ENCODE measurements at regions not wholly inside any gene's neighbourhood (a gene's known extent, or its start where the extent isn't known, plus 50 kb on each side); places are given as distances from the start of the nearest gene placed in this dataset.

DNA sequence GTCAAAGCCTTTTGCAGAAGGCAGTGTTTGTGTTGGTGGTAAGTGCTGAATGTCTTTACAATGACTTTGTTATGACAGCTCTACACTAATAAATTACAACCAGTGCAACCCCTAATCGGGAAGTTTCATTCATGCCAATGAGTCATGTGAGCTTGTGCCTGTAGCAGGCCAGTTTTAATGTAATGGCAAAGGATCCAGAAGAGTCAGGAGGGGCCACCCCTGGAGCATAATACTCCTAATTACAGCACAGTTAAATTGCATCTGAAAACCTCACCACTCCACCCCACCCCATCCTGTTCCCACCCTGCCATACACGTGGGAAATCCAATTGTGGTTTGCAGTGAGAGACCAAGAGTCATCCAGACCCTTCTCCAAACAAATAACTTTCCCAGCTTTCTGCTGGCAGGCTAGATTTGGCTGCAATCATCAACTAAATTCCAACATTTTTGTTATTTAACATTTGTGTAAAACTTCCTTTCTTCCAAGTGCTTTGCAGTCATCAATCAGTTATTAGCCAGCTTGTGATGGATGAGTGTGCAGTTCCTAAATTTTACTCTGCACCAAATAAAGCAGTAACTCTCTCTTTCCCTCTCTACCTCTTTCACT is 277.3 kb upstream of the FAT3 start:
- Histone ChIP-seq H3K4me2 (no peak overlapping the region), H3K9me3 (ENCODE audit: low read depth) (no peaks in the 10 kb centered on the region), H3K36me3 (replicated peaks; ENCODE audit: insufficient read depth, low read depth) (no peaks in the 10 kb centered on the region), H3K9me2 (replicated peaks; ENCODE audit: insufficient read depth) (no peaks in the 10 kb centered on the region), H4K20me1 (ENCODE audit: insufficient read depth, poor library complexity, severe bottlenecking) (no peaks in the 10 kb centered on the region), H2AFZ (no peak overlapping the region), H3K4me1 (ENCODE audit: insufficient read depth) (no peaks in the 10 kb centered on the region), H3K27me3 (no peaks in the 10 kb centered on the region), H3K4me3 (no peak overlapping the region), H3K79me2 (no peaks in the 10 kb centered on the region), H3K27ac (no peak overlapping the region)
- no peak for DNase-seq (ENCODE audit: low spot score)
- TF ChIP-seq EZH2phosphoT487 (IDR thresholded peaks at IDR 0.05; ENCODE audit: low read depth, severe bottlenecking, unreplicated experiment) (no peak), EZH2 (IDR thresholded peaks at IDR 0.05; ENCODE audit: borderline replicate concordance) (no peak)
- TF ChIP-seq, protein P1, sequence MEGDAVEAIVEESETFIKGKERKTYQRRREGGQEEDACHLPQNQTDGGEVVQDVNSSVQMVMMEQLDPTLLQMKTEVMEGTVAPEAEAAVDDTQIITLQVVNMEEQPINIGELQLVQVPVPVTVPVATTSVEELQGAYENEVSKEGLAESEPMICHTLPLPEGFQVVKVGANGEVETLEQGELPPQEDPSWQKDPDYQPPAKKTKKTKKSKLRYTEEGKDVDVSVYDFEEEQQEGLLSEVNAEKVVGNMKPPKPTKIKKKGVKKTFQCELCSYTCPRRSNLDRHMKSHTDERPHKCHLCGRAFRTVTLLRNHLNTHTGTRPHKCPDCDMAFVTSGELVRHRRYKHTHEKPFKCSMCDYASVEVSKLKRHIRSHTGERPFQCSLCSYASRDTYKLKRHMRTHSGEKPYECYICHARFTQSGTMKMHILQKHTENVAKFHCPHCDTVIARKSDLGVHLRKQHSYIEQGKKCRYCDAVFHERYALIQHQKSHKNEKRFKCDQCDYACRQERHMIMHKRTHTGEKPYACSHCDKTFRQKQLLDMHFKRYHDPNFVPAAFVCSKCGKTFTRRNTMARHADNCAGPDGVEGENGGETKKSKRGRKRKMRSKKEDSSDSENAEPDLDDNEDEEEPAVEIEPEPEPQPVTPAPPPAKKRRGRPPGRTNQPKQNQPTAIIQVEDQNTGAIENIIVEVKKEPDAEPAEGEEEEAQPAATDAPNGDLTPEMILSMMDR (IDR thresholded peaks at IDR 0.05; ENCODE audit: poor library complexity) = no peak
- 21% methylated on average over 2 of the region's 2 CpGs for WGBS (ENCODE audit: low lambda C conversion rate, missing lambda C conversion rate)

DNA sequence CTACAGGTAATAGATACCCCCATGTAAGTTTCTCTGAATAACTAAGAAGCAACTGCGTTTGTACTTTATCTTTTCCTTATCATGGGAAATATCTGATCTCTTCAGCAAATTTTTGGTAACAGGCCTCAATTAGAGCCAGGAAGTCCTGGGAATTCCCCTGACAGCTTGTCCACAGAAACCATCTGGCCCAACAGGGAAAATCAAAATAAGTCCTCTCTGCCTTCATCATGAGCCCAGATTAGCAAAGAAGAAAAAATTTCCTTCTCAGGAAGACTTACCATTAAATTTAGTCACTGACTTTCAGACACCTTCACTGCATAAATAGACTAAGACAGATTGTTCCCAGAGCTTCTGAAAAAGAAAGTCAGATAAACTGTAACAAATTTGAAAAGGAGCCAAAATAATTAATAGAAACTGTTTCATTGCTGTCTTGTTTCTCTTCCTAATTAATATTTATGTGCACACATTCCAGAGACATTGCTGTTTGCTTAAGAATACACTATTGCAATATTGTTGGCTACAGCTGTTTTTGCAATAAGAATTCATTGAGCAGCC is 278.1 kb upstream of the FAT3 start:
- H3K9me3 ChIP-seq (ENCODE audit: low read depth) = no peaks in the 10 kb centered on the region
- H2AFZ ChIP-seq = no peak overlapping the region
- no peaks in the 10 kb centered on the region for H4K20me1 ChIP-seq (ENCODE audit: insufficient read depth, poor library complexity, severe bottlenecking)
- no peaks in the 10 kb centered on the region for H3K36me3 ChIP-seq (replicated peaks; ENCODE audit: insufficient read depth, low read depth)
- H3K4me3 ChIP-seq = no peak overlapping the region
- H3K79me2 ChIP-seq = no peaks in the 10 kb centered on the region
- no peaks in the 10 kb centered on the region for H3K4me1 ChIP-seq (ENCODE audit: insufficient read depth)
- no peak overlapping the region for H3K27ac ChIP-seq
- H3K9me2 ChIP-seq (replicated peaks; ENCODE audit: insufficient read depth) = no peaks in the 10 kb centered on the region
- 48% methylated on average over 1 of the region's 1 CpG for WGBS (ENCODE audit: low lambda C conversion rate, missing lambda C conversion rate)
- DNase-seq (ENCODE audit: low spot score) = no peak
- TF ChIP-seq, protein P1 (IDR thresholded peaks at IDR 0.05; ENCODE audit: poor library complexity) = no peak
- TF ChIP-seq EZH2 (IDR thresholded peaks at IDR 0.05; ENCODE audit: borderline replicate concordance) = no peak
- no peak for TF ChIP-seq EZH2phosphoT487 (IDR thresholded peaks at IDR 0.05; ENCODE audit: low read depth, severe bottlenecking, unreplicated experiment)
- H3K27me3 ChIP-seq = no peaks in the 10 kb centered on the region
- no peak overlapping the region for H3K4me2 ChIP-seq

DNA sequence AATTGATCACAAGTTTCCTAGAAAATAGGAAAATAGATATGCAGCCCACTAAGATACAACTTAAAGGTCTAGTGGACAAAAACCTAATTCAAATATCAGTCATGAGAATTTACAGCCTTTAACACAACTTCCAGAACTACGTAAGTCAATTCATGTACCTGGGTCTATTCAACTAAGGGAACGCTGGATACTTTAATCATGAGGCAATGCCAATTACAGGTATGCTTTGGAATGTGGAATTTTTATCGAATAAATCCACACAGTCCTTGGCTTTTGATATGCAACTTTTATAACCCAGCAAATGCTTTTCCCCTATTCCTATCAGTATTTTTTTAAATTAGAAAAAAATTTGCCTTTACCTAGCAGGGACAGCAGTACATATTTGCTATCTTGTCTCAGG is 289.5 kb upstream of the FAT3 start:
- H3K4me1 ChIP-seq (ENCODE audit: insufficient read depth) = no peaks in the 10 kb centered on the region
- no peaks in the 10 kb centered on the region for H4K20me1 ChIP-seq (ENCODE audit: insufficient read depth, poor library complexity, severe bottlenecking)
- H3K9me2 ChIP-seq (replicated peaks; ENCODE audit: insufficient read depth) = no peaks in the 10 kb centered on the region
- H3K4me3 ChIP-seq = no peak overlapping the region
- no peaks in the 10 kb centered on the region for H3K79me2 ChIP-seq
- no peak overlapping the region for H2AFZ ChIP-seq
- TF ChIP-seq EZH2phosphoT487 (IDR thresholded peaks at IDR 0.05; ENCODE audit: low read depth, severe bottlenecking, unreplicated experiment) = no peak
- TF ChIP-seq, protein P1 (IDR thresholded peaks at IDR 0.05; ENCODE audit: poor library complexity) = no peak
- no peak for TF ChIP-seq EZH2 (IDR thresholded peaks at IDR 0.05; ENCODE audit: borderline replicate concordance)
- 94% methylated on average over 3 of the region's 3 CpGs for WGBS (ENCODE audit: low lambda C conversion rate, missing lambda C conversion rate)
- no peak overlapping the region for H3K4me2 ChIP-seq
- no peak overlapping the region for H3K27ac ChIP-seq
- no peaks in the 10 kb centered on the region for H3K9me3 ChIP-seq (ENCODE audit: low read depth)
- no peaks in the 10 kb centered on the region for H3K36me3 ChIP-seq (replicated peaks; ENCODE audit: insufficient read depth, low read depth)
- no peak for DNase-seq (ENCODE audit: low spot score)
- H3K27me3 ChIP-seq = no peaks in the 10 kb centered on the region

Measured in hepatocyte (in vitro differentiated cells).